Keratinocyte (primary cell): ENCODE measurements at regions not wholly inside any gene's neighbourhood (a gene's known extent, or its start where the extent isn't known, plus 50 kb on each side); places are given as distances from the start of the nearest gene placed in this dataset.

ENCODE experiments used
- DNase-seq: peaks from one replicate; pipeline ENCODE4 v3.0.0-alpha.2; 2011; ENCODE audit warnings: low read depth, missing footprints, low spot score
- FAIRE-seq: peaks from 2 replicates; lab custom pipeline; 2011; peaks lifted over from hg19 to GRCh38; lab: Jason Lieb, UNC
- H2AFZ ChIP-seq: 2 replicates; pipeline ENCODE4 v1.6.0; 2012; ENCODE audit warnings: low read length, control low read depth, inconsistent platforms; ENCODE audit not compliant: control insufficient read depth
- H3K27ac ChIP-seq: 2 replicates; pipeline ENCODE4 v1.5.1; 2011; ENCODE audit warnings: low read length; ENCODE audit not compliant: control insufficient read depth, insufficient read depth
- H3K27me3 ChIP-seq: 3 replicates; pipeline ENCODE4 v1.6.0; 2011; ENCODE audit warnings: low read length; ENCODE audit not compliant: control insufficient read depth, insufficient read depth; ENCODE audit errors: extremely low read depth
- H3K36me3 ChIP-seq, 2 experiments: 2 replicates in 1 of 2; 3 replicates in 1 of 2; pipeline ENCODE4 v1.5.1; 2011; ENCODE audit warnings: low read length in 2 of 2, mild to moderate bottlenecking in 1 of 2; ENCODE audit not compliant: control insufficient read depth in 2 of 2, insufficient read depth in 2 of 2; ENCODE audit errors: extremely low read depth in 1 of 2
- H3K4me1 ChIP-seq: 3 replicates; pipeline ENCODE4 v1.5.1; 2011; ENCODE audit warnings: low read length; ENCODE audit not compliant: control insufficient read depth, insufficient read depth; ENCODE audit errors: extremely low read depth
- H3K4me2 ChIP-seq: 3 replicates; pipeline ENCODE4 v1.6.0; 2011; ENCODE audit warnings: low read depth, low read length; ENCODE audit not compliant: control insufficient read depth, insufficient read depth; ENCODE audit errors: extremely low read depth
- H3K4me3 ChIP-seq, 3 experiments: fragments of 200-600 bp in 1 of 3; sonication (generic) in 1 of 3; 2 replicates in 2 of 3; 3 replicates in 1 of 3; pipeline ENCODE4 v1.5.1; 2011 to 2016; ENCODE audit warnings: low read length in 3 of 3, mild to moderate bottlenecking in 3 of 3, control low read depth in 2 of 3, inconsistent platforms in 1 of 3, low read depth in 1 of 3, mixed read lengths in 1 of 3, mixed run types in 1 of 3, moderate library complexity in 1 of 3; ENCODE audit not compliant: control insufficient read depth in 2 of 3, insufficient read depth in 2 of 3; ENCODE audit errors: extremely low read depth in 1 of 3
- H3K79me2 ChIP-seq: 2 replicates; pipeline ENCODE4 v1.6.0; 2012; ENCODE audit warnings: low read length; ENCODE audit not compliant: control insufficient read depth, insufficient read depth
- H3K9ac ChIP-seq: 3 replicates; pipeline ENCODE4 v1.6.0; 2011; ENCODE audit warnings: low read length; ENCODE audit not compliant: control insufficient read depth, insufficient read depth; ENCODE audit errors: extremely low read depth
- H3K9me1 ChIP-seq: 3 replicates; pipeline ENCODE4 v1.6.0; 2011; ENCODE audit warnings: low read length; ENCODE audit not compliant: control insufficient read depth, insufficient read depth; ENCODE audit errors: extremely low read depth
- H3K9me3 ChIP-seq: 2 replicates; pipeline ENCODE4 v1.5.1; 2012; ENCODE audit warnings: low read depth, low read length; ENCODE audit not compliant: control insufficient read depth
- H4K20me1 ChIP-seq: 3 replicates; pipeline ENCODE4 v1.6.0; 2011; ENCODE audit warnings: low read length; ENCODE audit not compliant: control insufficient read depth, insufficient read depth; ENCODE audit errors: extremely low read depth
- EZH2 ChIP-seq: IDR thresholded peaks from one replicate; pipeline ENCODE4 v1.6.1; 2012; ENCODE audit warnings: inconsistent platforms, mild to moderate bottlenecking, low read length, moderate library complexity
- dilution Hi-C: fragments of 300-500 bp; cut with MboI; formaldehyde crosslinking; loops from one replicate; pipeline ENCODE4 v1.7.0; 2020; ENCODE audit warnings: low sequenced_read_pairs; ENCODE audit not compliant: extremely low pct_ligation_motif_present
- TF ChIP-seq, protein P1 (sequence below), 3 experiments: IDR thresholded peaks in 1 of 3; conservative IDR thresholded peaks in 1 of 3; optimal IDR thresholded peaks in 1 of 3; 2 replicates in 2 of 3; 3 replicates in 1 of 3; pipeline versions ENCODE3 to v1.5.1; 2011; ENCODE audit warnings: low read length in 3 of 3, mild to moderate bottlenecking in 3 of 3, moderate library complexity in 2 of 3, control low read depth in 1 of 3, inconsistent platforms in 1 of 3; ENCODE audit not compliant: insufficient read depth in 2 of 3; ENCODE audit errors: extremely low read depth in 1 of 3

GRCh38 chr1:105964879-105965278, 1091.6 kb upstream of the PRMT6 start:
- H3K4me1 ChIP-seq: no peaks in the 10 kb centered on the region
- FAIRE-seq: no peak
- TF ChIP-seq, protein P1, sequence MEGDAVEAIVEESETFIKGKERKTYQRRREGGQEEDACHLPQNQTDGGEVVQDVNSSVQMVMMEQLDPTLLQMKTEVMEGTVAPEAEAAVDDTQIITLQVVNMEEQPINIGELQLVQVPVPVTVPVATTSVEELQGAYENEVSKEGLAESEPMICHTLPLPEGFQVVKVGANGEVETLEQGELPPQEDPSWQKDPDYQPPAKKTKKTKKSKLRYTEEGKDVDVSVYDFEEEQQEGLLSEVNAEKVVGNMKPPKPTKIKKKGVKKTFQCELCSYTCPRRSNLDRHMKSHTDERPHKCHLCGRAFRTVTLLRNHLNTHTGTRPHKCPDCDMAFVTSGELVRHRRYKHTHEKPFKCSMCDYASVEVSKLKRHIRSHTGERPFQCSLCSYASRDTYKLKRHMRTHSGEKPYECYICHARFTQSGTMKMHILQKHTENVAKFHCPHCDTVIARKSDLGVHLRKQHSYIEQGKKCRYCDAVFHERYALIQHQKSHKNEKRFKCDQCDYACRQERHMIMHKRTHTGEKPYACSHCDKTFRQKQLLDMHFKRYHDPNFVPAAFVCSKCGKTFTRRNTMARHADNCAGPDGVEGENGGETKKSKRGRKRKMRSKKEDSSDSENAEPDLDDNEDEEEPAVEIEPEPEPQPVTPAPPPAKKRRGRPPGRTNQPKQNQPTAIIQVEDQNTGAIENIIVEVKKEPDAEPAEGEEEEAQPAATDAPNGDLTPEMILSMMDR (optimal IDR thresholded peaks at IDR 0.05 in 1 of 3, IDR thresholded peaks at IDR 0.05 in 1 of 3, conservative IDR thresholded peaks at IDR 0.05 in 1 of 3; ENCODE audit: extremely low read depth in 1 of 3, insufficient read depth in 2 of 3, low read length in 3 of 3): no peak
- TF ChIP-seq EZH2: no peak
- H3K36me3 ChIP-seq: no peaks in the 10 kb centered on the region
- H3K4me2 ChIP-seq: no peak overlapping the region
- no peaks in the 10 kb centered on the region for H3K79me2 ChIP-seq
- H4K20me1 ChIP-seq: no peaks in the 10 kb centered on the region
- DNase-seq: no peak
- dilution Hi-C loops: no loop called here
- no peak overlapping the region for H3K9ac ChIP-seq
- H3K4me3 ChIP-seq: no peak overlapping the region
- H3K27me3 ChIP-seq: no peaks in the 10 kb centered on the region
- H2AFZ ChIP-seq: no peak overlapping the region
- H3K9me3 ChIP-seq: no peaks in the 10 kb centered on the region
- no peaks in the 10 kb centered on the region for H3K9me1 ChIP-seq
- no peak overlapping the region for H3K27ac ChIP-seq

GRCh38 chr1:105997516-105997915, 1059.0 kb upstream of the PRMT6 start:
- TF ChIP-seq, protein P1 (optimal IDR thresholded peaks at IDR 0.05 in 1 of 3, IDR thresholded peaks at IDR 0.05 in 1 of 3, conservative IDR thresholded peaks at IDR 0.05 in 1 of 3; ENCODE audit: extremely low read depth in 1 of 3, insufficient read depth in 2 of 3, low read length in 3 of 3): no peak
- TF ChIP-seq EZH2: no peak
- dilution Hi-C loops: no loop called here
- H3K4me2 ChIP-seq: no peak overlapping the region

More at GRCh38 chr1:105997516-105997915, 1059.0 kb upstream of the PRMT6 start:
- Histone ChIP-seq H4K20me1 (no peaks in the 10 kb centered on the region), H3K4me1 (no peaks in the 10 kb centered on the region), H3K36me3 (no peaks in the 10 kb centered on the region), H3K9me1 (no peaks in the 10 kb centered on the region), H3K79me2 (no peaks in the 10 kb centered on the region), H2AFZ (no peak overlapping the region), H3K9ac (no peak overlapping the region), H3K9me3 (no peaks in the 10 kb centered on the region), H3K4me3 (no peak overlapping the region), H3K27me3 (no peaks in the 10 kb centered on the region), H3K27ac (no peak overlapping the region)
- FAIRE-seq: no peak
- no peak for DNase-seq
